ENCODE measurements at regions not wholly inside any gene's neighbourhood (a gene's known extent, or its start where the extent isn't known, plus 50 kb on each side); places are given as distances from the start of the nearest gene placed in this dataset.

DNA sequence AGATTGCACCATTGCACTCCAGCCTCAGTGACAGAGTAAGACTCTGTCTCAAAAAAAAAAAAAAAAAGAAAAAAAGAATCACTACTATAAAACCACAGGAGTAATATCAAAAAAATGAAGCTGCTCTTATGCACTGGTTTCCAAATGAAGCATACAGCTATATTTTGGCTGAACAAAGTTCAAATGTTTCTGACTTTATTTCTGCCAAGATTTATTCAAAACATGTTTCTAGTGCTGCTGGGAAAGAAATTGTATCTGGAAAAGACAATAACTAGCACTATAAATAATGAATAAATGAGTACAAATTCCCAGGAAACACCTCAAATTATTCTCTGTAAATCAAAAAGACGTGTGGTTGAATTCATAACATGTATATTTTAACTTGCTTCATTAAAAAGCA is 102.5 kb upstream of the MME start:
- Mint-ChIP-seq H3K4me3 (no peak overlapping the region), H3K27me3 (no peaks in the 10 kb centered on the region), H3K4me1 (no peaks in the 10 kb centered on the region), H3K9me3 (no peaks in the 10 kb centered on the region), H3K36me3 (ENCODE audit: low read depth) (no peaks in the 10 kb centered on the region), H3K27ac (no peak overlapping the region)
- intact Hi-C loops (cut with micrococcal nuclease), result no loop called here
- no peak for ATAC-seq (ENCODE audit: low read depth)
- DNase-seq, result no peak
- CTCF ChIA-PET, result no interaction called here
- TF ChIP-seq, protein P1, sequence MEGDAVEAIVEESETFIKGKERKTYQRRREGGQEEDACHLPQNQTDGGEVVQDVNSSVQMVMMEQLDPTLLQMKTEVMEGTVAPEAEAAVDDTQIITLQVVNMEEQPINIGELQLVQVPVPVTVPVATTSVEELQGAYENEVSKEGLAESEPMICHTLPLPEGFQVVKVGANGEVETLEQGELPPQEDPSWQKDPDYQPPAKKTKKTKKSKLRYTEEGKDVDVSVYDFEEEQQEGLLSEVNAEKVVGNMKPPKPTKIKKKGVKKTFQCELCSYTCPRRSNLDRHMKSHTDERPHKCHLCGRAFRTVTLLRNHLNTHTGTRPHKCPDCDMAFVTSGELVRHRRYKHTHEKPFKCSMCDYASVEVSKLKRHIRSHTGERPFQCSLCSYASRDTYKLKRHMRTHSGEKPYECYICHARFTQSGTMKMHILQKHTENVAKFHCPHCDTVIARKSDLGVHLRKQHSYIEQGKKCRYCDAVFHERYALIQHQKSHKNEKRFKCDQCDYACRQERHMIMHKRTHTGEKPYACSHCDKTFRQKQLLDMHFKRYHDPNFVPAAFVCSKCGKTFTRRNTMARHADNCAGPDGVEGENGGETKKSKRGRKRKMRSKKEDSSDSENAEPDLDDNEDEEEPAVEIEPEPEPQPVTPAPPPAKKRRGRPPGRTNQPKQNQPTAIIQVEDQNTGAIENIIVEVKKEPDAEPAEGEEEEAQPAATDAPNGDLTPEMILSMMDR (IDR thresholded peaks at IDR 0.05), result no peak
- POLR2A ChIA-PET, result no interaction called here

DNA sequence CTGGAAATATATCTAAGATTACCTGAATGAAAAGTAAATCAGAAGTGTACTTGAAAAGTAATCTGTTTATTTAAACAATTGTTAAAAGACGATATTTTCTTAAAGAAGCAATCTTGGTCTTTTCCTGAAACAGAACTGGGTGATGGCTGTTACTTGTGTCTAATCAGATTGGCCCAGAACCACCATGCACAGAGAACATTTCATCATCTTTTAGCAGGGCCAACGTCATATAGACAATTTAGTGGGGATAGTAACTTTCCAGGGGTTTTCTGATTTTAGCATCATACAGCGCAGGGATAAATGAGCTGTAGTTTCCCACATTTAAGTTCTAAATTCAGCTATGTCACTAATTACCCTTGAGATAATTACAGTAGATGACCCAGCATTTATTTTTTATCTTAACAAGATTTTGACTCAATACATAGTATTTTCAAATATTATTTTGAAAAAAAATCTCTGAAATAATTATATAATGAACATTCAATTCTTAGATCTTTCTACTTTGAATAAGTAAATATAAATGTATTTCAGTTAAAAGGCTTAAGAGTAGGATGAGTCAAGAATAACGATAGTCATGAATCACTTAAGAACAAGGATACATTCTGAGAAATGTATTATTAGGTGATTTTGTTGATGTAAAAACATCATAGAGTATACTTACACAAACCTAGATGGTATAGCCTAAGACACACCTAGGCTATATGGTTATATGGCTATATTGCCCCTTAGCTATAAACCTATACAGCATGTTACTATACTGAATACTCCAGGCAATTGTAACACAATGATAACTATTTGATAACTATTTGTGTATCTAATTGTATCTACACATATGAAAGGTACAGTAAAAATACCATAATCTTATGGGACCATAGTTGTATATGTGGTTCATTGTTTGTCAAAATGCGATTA is 103.8 kb upstream of the MME start:
- no peaks in the 10 kb centered on the region for H3K4me1 Mint-ChIP-seq
- H3K9me3 Mint-ChIP-seq, result no peaks in the 10 kb centered on the region

GRCh38 chr3:154973851-154974250 is 106.3 kb upstream of the MME start:
- TF ChIP-seq, protein P1 (IDR thresholded peaks at IDR 0.05), result no peak
- ATAC-seq (ENCODE audit: low read depth) (no peak), DNase-seq (no peak)
- CTCF ChIA-PET, result no interaction called here
- Mint-ChIP-seq H3K4me3 (no peak overlapping the region), H3K9me3 (no peaks in the 10 kb centered on the region), H3K27ac (no peak overlapping the region), H3K4me1 (no peaks in the 10 kb centered on the region), H3K27me3 (no peaks in the 10 kb centered on the region), H3K36me3 (ENCODE audit: low read depth) (no peaks in the 10 kb centered on the region)
- POLR2A ChIA-PET, result no interaction called here
- intact Hi-C loops (cut with micrococcal nuclease), result no loop called here

More for the DNA sequence above, 103.8 kb upstream of the MME start:
- DNase-seq, result no peak
- H3K36me3 Mint-ChIP-seq (ENCODE audit: low read depth), result no peaks in the 10 kb centered on the region
- TF ChIP-seq, protein P1 (IDR thresholded peaks at IDR 0.05), result no peak
- ChIA-PET CTCF (no interaction called here), POLR2A (no interaction called here)
- intact Hi-C loops (cut with micrococcal nuclease), result no loop called here
- H3K27me3 Mint-ChIP-seq, result no peaks in the 10 kb centered on the region
- H3K4me3 Mint-ChIP-seq, result no peak overlapping the region
- H3K27ac Mint-ChIP-seq, result no peak overlapping the region
- no peak for ATAC-seq (ENCODE audit: low read depth)

DNA sequence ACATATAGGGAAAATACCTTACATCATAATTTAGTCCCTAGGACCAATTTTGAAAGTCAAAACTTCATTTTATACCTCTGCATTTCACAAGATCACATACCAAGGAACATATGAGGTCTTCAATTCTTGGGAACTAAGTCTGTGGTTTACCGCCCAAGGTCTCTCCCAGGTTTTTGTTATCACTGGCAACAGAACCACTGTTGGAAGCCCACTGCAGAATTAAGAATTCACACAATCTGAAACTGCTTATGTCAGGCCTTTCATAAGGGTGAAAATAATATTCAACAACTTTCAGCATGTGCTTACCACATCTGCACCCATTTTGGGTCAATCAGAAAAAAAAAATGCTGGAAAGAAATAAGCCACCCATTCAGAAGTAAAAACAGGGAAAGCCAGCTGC is 107.2 kb upstream of the MME start:
- POLR2A ChIA-PET, result no interaction called here
- CTCF ChIA-PET, result no interaction called here
- Mint-ChIP-seq H3K4me3 (no peak overlapping the region), H3K4me1 (no peaks in the 10 kb centered on the region), H3K27ac (no peak overlapping the region), H3K27me3 (no peaks in the 10 kb centered on the region), H3K36me3 (ENCODE audit: low read depth) (no peaks in the 10 kb centered on the region), H3K9me3 (no peaks in the 10 kb centered on the region)
- DNase-seq (no peak), ATAC-seq (ENCODE audit: low read depth) (no peak)
- TF ChIP-seq, protein P1 (IDR thresholded peaks at IDR 0.05), result no peak
- intact Hi-C loops (cut with micrococcal nuclease), result no loop called here

- Mint-ChIP-seq H3K27me3 (no peaks in the 10 kb centered on the region), H3K27ac (no peak overlapping the region), H3K9me3 (no peaks in the 10 kb centered on the region), H3K36me3 (ENCODE audit: low read depth) (no peaks in the 10 kb centered on the region), H3K4me3 (no peak overlapping the region), H3K4me1 (no peaks in the 10 kb centered on the region)
- DNase-seq (no peak), ATAC-seq (ENCODE audit: low read depth) (no peak)
- TF ChIP-seq, protein P1 (IDR thresholded peaks at IDR 0.05), result no peak
- intact Hi-C loops (cut with micrococcal nuclease), result no loop called here
- ChIA-PET POLR2A (no interaction called here), CTCF (no interaction called here)
Measured at GRCh38 chr3:154971771-154972326, 108.3 kb upstream of the MME start.

Data from activated B cell treated with CpG ODN at 0.5 μM for 24 hours (primary cell).